Activated CD4-positive, alpha-beta T cell treated with anti-CD3 and anti-CD28 coated beads, Interleukin-2, Interleukin-6, amounts not matched to agents 100 ng/mL and 50 ng/mL, durations not matched to agents 16 hours and 8 hours (primary cell): ENCODE measurements at regions not wholly inside any gene's neighbourhood (a gene's known extent, or its start where the extent isn't known, plus 50 kb on each side); places are given as distances from the start of the nearest gene placed in this dataset.

Experiments used
- DNase-seq: peaks from one replicate; pipeline ENCODE4 v3.0.0-alpha.2; 2020

- DNase-seq: no peak
Measured at GRCh38 chr10:78794736-78795455, 273.9 kb upstream of the ZMIZ1 start.

- no peak for DNase-seq
Measured at GRCh38 chr10:78798976-78799730, 269.6 kb upstream of the ZMIZ1 start.

DNA sequence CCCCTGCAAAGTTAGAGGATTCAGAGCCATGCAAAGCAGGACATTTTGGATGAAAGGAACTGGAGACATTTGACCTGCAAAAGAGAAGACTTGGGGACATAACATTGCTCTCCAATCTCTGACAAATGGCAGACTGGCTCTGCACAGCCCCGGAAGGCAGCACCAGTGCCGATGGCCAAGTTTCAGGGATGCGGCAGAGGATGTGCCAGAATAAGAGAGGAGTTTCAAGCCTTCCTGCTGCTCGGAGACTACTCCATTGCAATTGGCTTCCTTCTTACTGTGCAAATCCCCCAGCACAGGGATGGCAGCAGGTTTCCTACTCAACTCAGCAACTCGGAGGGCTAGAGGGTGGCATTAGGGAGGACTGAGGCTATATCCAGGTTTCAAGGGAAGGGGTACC is 268.8 kb upstream of the ZMIZ1 start:
- no peak for DNase-seq

DNA sequence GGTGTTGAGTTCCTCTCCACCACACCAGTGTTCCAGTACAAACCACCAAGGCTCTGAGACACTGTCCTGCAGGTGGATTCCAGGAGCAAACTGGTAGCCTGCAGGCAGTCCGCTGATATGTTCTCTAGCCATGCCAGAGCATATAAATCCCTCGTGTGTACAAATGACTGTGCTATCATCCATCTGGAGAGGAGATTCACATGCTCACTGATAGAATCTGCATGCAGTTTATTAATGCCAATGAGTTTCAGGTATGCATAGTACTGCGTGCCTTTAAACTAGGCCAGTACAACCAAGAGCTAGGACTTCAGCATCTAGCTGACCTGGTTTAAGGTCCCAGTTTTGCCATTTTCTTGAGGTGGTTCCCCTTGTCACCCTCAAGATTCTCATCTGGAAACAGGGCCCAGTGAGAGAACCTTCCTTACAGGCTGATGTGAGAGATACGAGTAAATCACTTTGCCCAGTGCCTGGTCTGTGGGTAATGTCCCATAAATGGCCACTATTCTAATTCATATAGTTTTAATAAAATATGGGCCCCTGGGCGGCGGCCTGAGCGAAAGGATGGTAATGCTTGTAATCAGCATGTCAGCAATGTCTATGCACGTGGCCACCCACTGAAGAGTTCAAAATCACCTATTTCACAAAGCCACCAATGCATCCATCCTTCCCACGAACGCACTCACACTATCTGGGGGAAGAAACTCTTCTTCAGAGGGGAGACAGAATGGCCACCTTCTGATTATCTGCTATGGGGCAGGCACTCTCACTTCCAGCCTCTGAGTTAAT is 268.0 kb upstream of the ZMIZ1 start:
- DNase-seq: no peak

GRCh38 chr10:78802431-78802830 is 266.3 kb upstream of the ZMIZ1 start:
- DNase-seq: no peak

DNA sequence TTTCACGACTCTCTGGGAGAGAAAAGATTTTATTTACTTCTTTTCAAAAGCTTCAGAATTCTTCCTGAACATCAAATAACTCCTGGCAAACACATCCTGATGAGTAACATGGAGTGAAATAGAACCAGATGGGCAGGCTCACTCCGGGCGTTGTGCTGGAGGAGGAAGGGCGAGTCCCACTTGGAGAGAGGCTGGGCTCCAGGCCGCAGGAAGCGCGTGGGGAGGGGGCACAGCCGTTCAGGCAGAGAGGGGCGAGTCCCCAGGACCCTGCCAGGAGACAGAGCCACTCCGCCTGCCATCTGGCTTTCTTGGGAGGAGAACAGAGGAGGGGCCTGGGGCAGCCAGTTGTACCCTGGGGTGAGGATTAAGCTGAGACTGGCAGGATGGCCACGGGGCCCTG is 265.9 kb upstream of the ZMIZ1 start:
- DNase-seq: no peak

GRCh38 chr10:78803710-78804109 is 265.1 kb upstream of the ZMIZ1 start:
- DNase-seq: no peak

DNA sequence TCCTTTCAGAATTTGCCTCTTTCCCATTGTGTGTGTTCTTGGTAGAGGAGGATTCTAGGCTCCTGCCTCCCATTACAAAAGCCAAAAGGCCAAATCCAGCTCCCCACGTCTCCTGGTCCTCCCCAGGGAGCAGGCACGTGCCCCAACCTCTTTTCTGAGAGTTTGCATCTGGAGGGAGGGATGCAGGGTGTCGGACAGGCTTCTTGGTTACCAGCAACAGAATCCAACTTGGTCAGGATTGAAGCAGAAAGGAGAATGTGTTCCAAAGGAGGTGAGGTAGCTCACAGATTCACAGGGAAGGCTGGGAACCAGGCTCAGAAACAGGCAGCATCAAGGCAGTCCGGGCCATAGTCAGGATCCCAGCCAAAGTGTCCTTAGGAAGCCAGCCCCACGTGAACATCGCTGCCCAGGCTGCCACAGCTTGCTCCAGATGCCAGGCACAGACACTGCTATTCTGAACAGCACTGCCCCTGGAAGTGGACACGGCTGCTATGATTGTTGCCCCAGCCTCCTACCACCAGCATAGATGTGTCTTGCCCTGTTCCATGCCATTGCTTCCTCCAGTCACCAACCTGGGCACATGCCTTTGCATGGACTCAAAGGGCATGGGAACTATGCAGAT is 264.2 kb upstream of the ZMIZ1 start:
- DNase-seq: no peak

- DNase-seq: no peak
Measured at GRCh38 chr10:78805176-78805575, 263.6 kb upstream of the ZMIZ1 start.

DNA sequence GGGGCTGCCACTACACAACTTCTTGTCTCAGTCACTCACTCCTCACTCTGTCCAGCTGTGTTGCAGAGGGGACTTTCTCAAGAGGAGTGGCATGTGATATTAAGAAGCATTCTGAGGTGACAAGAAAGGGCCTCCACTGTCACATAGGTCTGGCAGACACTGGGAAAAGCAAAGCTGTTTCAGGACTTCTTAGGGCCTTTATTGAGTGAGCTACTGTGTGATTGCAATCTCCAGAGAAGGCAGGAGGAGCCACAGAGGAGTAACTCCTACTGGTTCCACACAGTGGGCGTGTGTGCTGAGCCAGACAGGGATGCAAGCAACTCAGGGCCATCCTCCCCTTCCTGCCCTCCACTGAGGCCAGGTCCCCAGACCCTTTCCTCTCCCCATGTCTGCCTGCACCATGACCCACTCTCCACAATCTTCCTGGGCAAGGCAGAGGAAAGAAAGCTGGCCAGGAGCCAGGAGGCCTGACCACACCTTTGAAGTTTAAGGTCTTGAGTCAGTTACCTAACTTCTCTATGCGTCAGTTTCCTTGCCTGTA is 262.0 kb upstream of the ZMIZ1 start:
- DNase-seq: no peak

DNA sequence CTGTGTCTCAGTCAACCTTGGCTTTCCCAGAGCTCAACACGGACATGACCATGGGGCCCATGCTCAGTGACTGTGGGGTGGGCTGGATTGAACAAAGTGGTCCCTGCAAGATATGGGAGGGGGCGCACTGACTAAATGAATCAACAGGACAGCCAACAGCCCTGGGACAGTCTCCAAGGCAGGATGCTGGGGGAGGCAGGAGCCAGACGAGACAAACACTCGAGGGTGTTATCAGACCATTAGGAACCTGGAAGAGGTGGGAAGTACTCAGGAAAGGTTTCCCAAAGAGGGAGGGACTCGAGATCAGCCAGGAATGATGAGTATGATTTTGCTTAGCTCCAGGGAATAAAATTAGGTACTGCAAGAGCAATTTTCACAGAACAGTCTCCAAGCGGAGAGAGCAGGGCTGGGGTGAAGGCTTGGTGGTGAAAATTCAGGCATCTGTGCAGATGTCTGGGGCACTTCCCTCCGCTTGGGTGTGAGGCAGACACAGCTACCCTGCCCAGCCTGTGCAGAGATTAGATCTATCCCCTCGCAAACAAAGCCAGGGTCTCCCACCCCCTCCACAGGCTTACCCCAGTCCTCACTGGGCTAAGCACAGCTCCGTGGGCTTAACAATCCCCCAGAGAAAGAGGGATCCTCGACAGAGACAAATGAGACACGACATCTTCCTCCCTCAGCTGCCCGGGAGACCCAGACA is 261.1 kb upstream of the ZMIZ1 start:
- DNase-seq: no peak

DNA sequence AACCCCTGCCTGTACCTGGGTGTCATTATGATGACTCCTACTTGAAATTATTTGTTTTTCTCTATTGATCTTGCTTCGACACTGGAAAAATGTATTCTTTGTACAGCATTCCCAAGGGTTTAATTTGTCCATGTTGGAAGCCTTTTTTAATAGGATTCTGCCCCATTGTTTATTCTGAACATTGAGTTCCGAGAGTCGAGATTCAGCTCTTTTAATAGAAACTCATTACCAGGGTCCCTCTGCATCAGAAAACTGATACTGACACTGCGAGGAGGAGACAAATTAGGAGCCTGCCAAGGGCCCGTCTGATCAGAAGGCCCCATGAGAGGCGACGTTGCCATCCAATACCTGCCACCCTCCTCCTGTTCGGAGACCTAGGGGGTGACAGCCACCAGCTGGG is 260.5 kb upstream of the ZMIZ1 start:
- DNase-seq: no peak

DNA sequence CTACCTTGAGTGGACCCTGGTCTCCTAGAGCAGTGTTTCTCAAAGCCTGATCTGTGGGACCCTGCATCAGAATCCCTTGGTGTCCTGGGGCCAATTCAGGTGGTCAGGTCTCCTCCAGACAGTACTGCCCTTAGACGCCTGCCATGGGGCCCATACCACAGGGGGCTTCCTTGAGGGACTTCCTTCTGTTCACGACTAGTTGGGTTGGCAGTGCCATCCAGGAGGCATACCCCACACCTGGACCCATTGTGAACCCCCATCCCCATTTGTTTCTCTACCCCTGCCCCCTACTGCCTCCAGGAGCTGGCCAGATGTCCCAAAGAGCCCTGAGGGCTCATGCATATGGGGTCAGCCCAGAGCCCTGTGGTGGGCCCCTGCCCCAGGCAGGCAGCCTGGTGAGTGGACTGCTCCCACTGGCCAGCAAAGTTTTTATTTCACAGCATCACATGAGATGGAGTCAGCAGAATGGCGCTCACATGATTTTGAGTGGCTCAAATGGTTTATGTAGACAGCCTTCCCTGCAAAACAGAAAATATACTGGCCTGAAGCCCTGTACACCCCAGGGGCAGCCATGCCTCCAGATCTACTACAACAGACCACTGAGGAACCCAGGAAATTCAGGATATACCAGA is 259.9 kb upstream of the ZMIZ1 start:
- no peak for DNase-seq

DNA sequence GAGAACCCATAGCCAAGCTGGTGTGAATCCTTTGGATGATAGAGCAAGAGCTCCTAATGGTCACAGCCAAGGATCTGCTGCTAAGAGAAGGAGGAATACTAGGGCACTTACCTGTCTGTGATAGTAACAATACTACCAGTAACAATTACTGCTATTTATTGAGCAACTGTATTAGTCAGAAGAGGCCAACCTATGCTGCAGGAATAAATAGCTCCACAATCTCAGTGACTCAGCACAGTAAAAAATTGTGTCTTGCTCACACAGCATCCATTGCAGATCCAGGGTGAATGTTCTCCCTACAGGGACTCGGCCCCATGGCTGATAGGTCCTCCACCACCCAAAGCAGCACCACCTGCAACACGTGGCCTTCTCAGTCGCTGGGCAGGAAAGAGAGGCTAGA is 257.6 kb upstream of the ZMIZ1 start:
- DNase-seq: no peak

- DNase-seq: no peak
Measured at GRCh38 chr10:78812571-78813318, 256.0 kb upstream of the ZMIZ1 start.

- DNase-seq: no peak
Measured at GRCh38 chr10:78813526-78813925, 255.2 kb upstream of the ZMIZ1 start.

DNA sequence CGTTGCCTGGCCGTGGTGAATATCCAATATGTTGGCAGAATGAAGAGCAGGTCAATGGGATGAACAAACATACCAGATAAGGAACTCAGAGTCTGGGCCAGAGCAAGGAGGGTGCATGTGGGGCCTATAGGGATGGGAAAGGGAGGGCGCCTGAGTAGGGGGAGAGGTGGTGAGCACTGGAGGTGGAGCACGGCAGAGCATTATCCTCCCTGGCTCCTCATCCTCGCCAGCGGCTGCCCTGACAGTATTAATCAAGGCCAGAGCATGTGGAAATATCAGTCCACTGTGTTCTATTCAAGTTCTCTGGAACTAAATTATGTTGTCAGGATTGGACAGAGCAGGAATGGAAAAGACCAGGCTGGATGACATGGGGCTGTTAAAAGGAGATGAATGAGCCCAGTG is 254.8 kb upstream of the ZMIZ1 start:
- no peak for DNase-seq

- no peak for DNase-seq
Measured at GRCh38 chr10:78814407-78814806, 254.4 kb upstream of the ZMIZ1 start.

GRCh38 chr10:78815702-78816334 is 252.9 kb upstream of the ZMIZ1 start:
- DNase-seq: no peak

DNA sequence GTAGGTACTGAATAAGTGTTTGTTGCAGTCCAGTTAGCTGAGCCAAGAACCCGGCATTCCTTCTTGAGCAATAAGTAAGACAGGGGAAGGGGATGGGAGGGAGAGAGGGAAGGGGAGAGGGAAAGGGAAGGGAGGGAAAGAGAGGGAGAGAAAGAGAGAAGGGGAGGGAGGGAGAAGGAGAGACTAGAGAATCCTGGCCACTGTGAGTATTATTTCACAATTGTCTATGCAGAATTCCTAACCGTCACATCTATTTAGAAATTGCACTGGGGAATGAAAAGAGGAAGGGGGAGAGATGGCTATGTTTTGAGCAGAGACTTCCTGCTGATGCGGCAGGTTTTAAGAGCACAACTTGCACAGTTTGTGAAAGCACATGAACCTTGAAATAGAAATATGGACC is 251.4 kb upstream of the ZMIZ1 start:
- no peak for DNase-seq

DNA sequence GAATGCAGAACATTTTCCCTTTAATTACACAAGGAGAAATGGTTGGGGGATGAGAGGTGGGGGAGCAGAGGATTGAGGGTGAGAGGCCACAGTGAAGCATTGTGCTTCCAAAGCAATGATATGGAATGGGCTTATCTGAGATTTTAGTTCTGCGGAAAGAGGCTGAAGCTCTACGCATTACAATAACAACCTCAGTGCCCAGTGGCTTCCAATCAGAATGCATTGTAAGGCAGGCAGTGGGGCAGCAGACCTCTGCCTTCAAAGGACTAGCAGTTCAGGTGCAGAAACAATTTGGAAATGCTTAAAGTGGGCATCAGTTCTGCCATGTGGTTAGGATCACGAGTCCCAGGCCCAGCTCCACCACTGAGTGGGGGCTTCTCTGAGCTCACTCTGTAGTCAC is 251.0 kb upstream of the ZMIZ1 start:
- no peak for DNase-seq
